Tibial nerve (tissue), 4 donors: ENCODE measurements at regions not wholly inside any gene's neighbourhood (a gene's known extent, or its start where the extent isn't known, plus 50 kb on each side); places are given as distances from the start of the nearest gene placed in this dataset.
"Not testable (repeated sequence)": the region's sequence is repeated elsewhere in the genome, so short reads cannot be mapped to it uniquely, and the experiment has no call there.

Experiments used
- DNase-seq, 2 donors: peaks; one replicate each; pipeline ENCODE4 v3.0.0-alpha.2; 2019; ENCODE audit warnings: low spot score in 2 of 2
- H3K27ac ChIP-seq, 4 donors: fragments of 200-600 bp; sonication (generic) in 3 of 4; one replicate each; pipeline ENCODE4 v1.5.1; 2017 to 2019; ENCODE audit warnings: mild to moderate bottlenecking in 1 of 4
- H3K27me3 ChIP-seq, 2 donors: fragments of 200-600 bp; sonication (generic) in 1 of 2; one replicate each; pipeline versions ENCODE4 v1.5.1 to v1.6.0; 2017 to 2019
- H3K36me3 ChIP-seq, 3 donors: fragments of 200-600 bp; sonication (generic); one replicate each; pipeline ENCODE4 v1.5.1; 2018 to 2019
- H3K4me1 ChIP-seq, 4 donors: fragments of 200-600 bp; sonication (generic) in 3 of 4; one replicate each; pipeline ENCODE4 v1.5.1; 2017 to 2019
- H3K4me3 ChIP-seq, 4 donors: fragments of 200-600 bp; sonication (generic) in 3 of 4; one replicate each; pipeline ENCODE4 v1.5.1; 2017 to 2019; ENCODE audit warnings: mild to moderate bottlenecking in 1 of 4, moderate library complexity in 1 of 4
- H3K9me3 ChIP-seq, 4 donors: fragments of 200-600 bp; sonication (generic) in 3 of 4; one replicate each; pipeline ENCODE4 v1.5.1; 2017 to 2019
- CTCF ChIP-seq, 5 experiments: fragments of 200-600 bp in 3 of 5; fragments of 450-650 bp in 2 of 5; sonication (generic) in 3 of 5; IDR thresholded peaks; one replicate each; pipeline ENCODE4 v1.5.1; 2016 to 2019; ENCODE audit warnings: antibody characterized with exemption in 5 of 5, mild to moderate bottlenecking in 3 of 5, moderate library complexity in 2 of 5
- EP300 ChIP-seq, 2 donors: sonication (generic); formaldehyde crosslinking; IDR thresholded peaks; one replicate each; pipeline ENCODE4 v1.6.1; 2017; ENCODE audit warnings: antibody characterized with exemption in 2 of 2, mild to moderate bottlenecking in 1 of 2
- POLR2A ChIP-seq, 2 donors: fragments of 450-650 bp; IDR thresholded peaks; one replicate each; pipeline ENCODE4 v1.6.1; 2017; ENCODE audit warnings: antibody characterized with exemption in 2 of 2, mild to moderate bottlenecking in 2 of 2, moderate library complexity in 2 of 2
- whole genome bisulfite sequencing, 2 donors: methylation state at CpG; one replicate each; pipeline ENCODE4 v1.1.5; 2018; 5-methylcytosine and 5-hydroxymethylcytosine counted together

DNA sequence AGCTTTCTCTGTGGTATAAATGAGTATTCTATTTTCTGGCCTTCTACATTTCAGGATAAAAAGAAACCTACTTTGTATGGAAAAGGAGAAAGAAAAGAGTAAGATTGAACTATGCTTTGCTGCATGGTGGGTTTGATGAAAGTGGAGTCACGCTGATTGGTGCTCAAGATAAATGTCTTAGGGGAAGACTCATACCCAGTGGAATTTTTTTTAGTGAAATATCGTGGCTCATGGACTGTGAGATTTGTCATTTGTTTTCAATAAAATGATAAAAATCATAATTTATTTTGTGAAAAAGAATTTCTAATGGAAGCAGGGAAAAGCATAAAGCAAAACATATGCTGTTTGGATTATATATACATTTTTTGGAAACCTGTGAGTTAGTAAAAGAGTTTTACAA is 292.5 kb downstream of the ZPLD1 start:
- Histone ChIP-seq H3K27me3 (no peaks in the 10 kb centered on the region), H3K4me3 (no peak overlapping the region), H3K36me3 (no peaks in the 10 kb centered on the region), H3K4me1 (peaks cover 0 to under 1% (median 0%) of the 10 kb centered on the region in 4 donors), H3K27ac (no peak overlapping the region), H3K9me3 (no peaks in the 10 kb centered on the region)
- TF ChIP-seq POLR2A (IDR thresholded peaks at IDR 0.05), result no peak
- no peak for TF ChIP-seq EP300 (IDR thresholded peaks at IDR 0.05)
- TF ChIP-seq CTCF (IDR thresholded peaks at IDR 0.05), result no peak
- DNase-seq, result no peak
- WGBS, 2 donors, result 80 to 90% methylated on average over 2 of the region's 2 CpGs

DNA sequence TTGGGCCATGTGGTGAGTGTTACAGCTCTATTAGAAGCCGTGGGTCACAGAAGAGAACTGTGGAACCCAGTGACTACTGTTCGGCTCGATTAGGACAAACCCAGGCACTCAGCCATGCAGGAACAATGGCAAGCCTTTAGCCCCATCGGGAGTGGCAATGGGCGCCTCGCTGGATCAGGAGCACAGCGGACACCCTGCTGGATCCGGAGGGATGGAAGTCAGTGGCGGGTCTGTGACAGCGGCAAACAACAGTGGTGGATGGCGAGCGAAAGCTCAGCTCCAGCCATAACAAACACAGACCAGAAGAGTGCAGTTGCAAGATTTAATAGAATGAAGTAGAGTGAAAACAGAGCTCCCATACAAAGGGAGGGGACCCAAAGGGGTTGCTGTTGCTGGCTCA is 297.8 kb downstream of the ZPLD1 start:
- not testable (repeated sequence) for H3K27ac ChIP-seq, DNase-seq, H3K9me3 ChIP-seq, H3K27me3 ChIP-seq, H3K4me3 ChIP-seq, H3K36me3 ChIP-seq
- H3K4me1 ChIP-seq, result peaks cover 0 to 15% (median 1%) of the 10 kb centered on the region in 4 donors
- WGBS, 2 donors, result 90 to 92% methylated on average over 12 of the region's 12 CpGs

DNA sequence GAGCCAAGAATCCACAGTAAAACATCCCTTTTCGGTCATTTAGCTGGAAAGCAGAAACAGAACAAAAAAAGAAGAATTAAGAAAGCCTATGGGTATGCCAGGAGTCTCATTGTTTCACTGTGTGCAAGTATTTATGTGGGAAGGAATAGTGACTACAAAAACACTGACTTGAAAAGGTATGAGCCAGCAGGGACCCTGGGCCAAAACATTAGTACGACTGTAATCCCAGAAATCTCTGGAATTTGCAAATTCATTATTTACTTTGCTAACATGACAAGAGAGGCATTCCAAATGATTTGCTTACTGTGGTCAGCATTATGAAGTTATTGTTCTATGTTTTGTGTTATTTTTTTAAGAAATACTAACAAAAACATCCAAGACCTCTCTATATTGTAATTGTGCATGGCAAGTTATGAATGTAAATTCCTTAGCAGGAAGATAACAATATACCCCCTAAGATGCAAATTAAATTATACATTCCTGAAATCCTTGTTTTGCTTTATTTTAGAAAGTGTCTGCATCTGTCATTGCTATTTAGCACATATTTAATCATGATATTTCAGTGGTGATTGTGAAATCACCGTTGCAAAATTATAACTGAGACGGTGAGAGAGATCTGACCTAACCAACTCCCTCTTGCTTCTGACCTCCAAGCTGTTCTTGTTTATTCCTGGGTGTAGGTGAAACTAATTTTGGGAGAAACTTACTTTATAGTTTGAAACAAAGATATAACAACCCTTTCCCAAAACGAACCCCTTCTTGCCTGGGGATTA is 299.2 kb downstream of the ZPLD1 start:
- Histone ChIP-seq H3K9me3 (no peaks in the 10 kb centered on the region), H3K27me3 (no peaks in the 10 kb centered on the region), H3K4me3 (no peak overlapping the region), H3K27ac (peak overlapping the region in 1 of 4 donors; percentile 28), H3K4me1 (peaks cover 0 to 15% (median 1%) of the 10 kb centered on the region in 4 donors), H3K36me3 (no peaks in the 10 kb centered on the region)
- WGBS, 2 donors, result 30 to 36% methylated on average over 5 of the region's 5 CpGs
- TF ChIP-seq EP300 (IDR thresholded peaks at IDR 0.05) (no peak), CTCF (IDR thresholded peaks at IDR 0.05) (no peak), POLR2A (IDR thresholded peaks at IDR 0.05) (no peak)
- no peak for DNase-seq

DNA sequence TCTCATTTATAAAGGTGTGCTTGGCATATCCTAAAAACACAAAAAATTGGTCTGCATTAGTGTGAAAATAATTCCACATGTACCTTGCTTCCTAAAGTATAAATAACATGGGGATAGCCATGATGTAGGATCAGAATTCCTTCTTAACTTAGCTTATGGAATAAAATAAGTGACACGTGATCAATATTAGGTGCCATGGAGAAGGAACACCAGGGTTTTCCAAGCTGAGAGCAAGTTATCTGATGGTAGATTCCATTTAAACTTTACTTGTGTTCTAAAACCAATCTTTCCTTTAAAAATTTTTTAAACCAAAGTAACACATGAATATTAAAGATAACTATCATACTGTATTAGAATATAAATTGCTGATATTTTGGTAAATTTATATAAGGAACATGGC is 300.5 kb downstream of the ZPLD1 start:
- Histone ChIP-seq H3K4me3 (no peak overlapping the region), H3K27ac (no peak overlapping the region), H3K36me3 (no peaks in the 10 kb centered on the region), H3K27me3 (no peaks in the 10 kb centered on the region), H3K9me3 (no peaks in the 10 kb centered on the region), H3K4me1 (peaks cover 0 to 15% (median 1%) of the 10 kb centered on the region in 4 donors)
- 96 to 98% methylated on average over 1 of the region's 1 CpG for WGBS, 2 donors
- no peak for TF ChIP-seq EP300 (IDR thresholded peaks at IDR 0.05)
- no peak for TF ChIP-seq POLR2A (IDR thresholded peaks at IDR 0.05)
- no peak for TF ChIP-seq CTCF (IDR thresholded peaks at IDR 0.05)
- DNase-seq, result no peak

GRCh38 chr3:102736288-102736974 is 301.6 kb downstream of the ZPLD1 start:
- H3K9me3 ChIP-seq, result no peaks in the 10 kb centered on the region
- no peak overlapping the region for H3K4me3 ChIP-seq
- 78 to 88% methylated on average over 6 to 8 of the region's 8 CpGs for WGBS, 2 donors
- no peaks in the 10 kb centered on the region for H3K36me3 ChIP-seq
- H3K27me3 ChIP-seq, result no peaks in the 10 kb centered on the region
- DNase-seq, result no peak
- no peak overlapping the region for H3K27ac ChIP-seq
- no peak for TF ChIP-seq CTCF (IDR thresholded peaks at IDR 0.05)
- TF ChIP-seq POLR2A (IDR thresholded peaks at IDR 0.05), result no peak
- H3K4me1 ChIP-seq, result peaks cover 0 to 15% (median 1%) of the 10 kb centered on the region in 4 donors
